ENCODE measurements at regions not wholly inside any gene's neighbourhood (a gene's known extent, or its start where the extent isn't known, plus 50 kb on each side); places are given as distances from the start of the nearest gene placed in this dataset.
A peak's percentile ranks its signal among the peaks of the same experiment; 100 is the strongest.

GRCh38 chr4:30402276-30402675, 317.9 kb upstream of the PCDH7 start:
- TF ChIP-seq, protein P1, sequence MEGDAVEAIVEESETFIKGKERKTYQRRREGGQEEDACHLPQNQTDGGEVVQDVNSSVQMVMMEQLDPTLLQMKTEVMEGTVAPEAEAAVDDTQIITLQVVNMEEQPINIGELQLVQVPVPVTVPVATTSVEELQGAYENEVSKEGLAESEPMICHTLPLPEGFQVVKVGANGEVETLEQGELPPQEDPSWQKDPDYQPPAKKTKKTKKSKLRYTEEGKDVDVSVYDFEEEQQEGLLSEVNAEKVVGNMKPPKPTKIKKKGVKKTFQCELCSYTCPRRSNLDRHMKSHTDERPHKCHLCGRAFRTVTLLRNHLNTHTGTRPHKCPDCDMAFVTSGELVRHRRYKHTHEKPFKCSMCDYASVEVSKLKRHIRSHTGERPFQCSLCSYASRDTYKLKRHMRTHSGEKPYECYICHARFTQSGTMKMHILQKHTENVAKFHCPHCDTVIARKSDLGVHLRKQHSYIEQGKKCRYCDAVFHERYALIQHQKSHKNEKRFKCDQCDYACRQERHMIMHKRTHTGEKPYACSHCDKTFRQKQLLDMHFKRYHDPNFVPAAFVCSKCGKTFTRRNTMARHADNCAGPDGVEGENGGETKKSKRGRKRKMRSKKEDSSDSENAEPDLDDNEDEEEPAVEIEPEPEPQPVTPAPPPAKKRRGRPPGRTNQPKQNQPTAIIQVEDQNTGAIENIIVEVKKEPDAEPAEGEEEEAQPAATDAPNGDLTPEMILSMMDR (IDR thresholded peaks at IDR 0.05; ENCODE audit: low read depth, low read length, missing control alignments): no peak
- no peak overlapping the region for H3K4me3 ChIP-seq (ENCODE audit: low read depth, low read length)
- DNase-seq (ENCODE audit: low read depth): no peak
- in situ Hi-C loops (cut with HindIII; ENCODE audit: low sequenced_read_pairs): no loop called here

- in situ Hi-C loops (cut with HindIII; ENCODE audit: low sequenced_read_pairs): no loop called here
- TF ChIP-seq, protein P1 (IDR thresholded peaks at IDR 0.05; ENCODE audit: low read depth, low read length, missing control alignments): no peak
- H3K4me3 ChIP-seq (ENCODE audit: low read depth, low read length): no peak overlapping the region
- DNase-seq (ENCODE audit: low read depth): no peak
Measured at GRCh38 chr4:30413915-30414314, 306.3 kb upstream of the PCDH7 start.

DNA sequence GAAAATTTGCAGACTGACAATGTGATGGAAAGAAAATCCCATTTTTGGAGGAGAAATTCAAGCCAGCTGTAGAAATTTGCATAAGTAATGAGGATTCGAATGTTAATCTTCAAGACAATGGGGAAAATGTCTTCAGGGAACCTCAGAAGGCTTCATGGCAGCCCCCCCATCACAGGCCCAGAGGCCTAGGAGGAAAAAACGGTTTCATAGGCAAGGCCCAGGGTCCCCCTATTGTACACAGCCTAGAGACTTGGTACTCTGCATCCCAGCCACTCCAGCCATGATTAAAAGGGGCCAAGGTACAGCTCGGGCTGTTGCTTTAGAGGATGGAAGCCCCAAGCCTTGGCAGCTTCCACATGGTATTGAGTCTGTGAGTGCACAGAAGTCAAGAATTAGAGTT, 303.6 kb upstream of the PCDH7 start:
- no peak for DNase-seq (ENCODE audit: low read depth)
- TF ChIP-seq, protein P1 (IDR thresholded peaks at IDR 0.05; ENCODE audit: low read depth, low read length, missing control alignments): no peak
- H3K4me3 ChIP-seq (ENCODE audit: low read depth, low read length): no peak overlapping the region
- in situ Hi-C loops (cut with HindIII; ENCODE audit: low sequenced_read_pairs): no loop called here

DNA sequence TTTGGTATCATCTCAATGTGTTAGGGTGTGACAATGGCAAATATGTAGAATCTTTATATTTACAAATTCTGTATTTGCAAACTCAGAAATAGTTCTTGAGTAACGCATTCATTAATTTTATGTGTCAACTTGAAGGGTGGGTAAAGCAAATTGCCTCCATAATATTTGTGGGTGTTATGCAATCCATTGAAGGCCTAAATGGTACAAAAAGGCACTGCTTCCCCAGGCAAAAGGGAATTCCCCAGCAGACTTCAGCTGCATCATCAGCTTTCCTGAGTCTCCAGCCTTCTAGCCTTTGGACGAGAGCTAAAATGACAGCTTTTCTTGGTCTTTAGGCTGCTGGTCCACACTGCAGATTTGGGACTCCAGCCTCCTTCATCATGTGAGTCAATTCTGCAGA, 292.2 kb upstream of the PCDH7 start:
- TF ChIP-seq, protein P1 (IDR thresholded peaks at IDR 0.05; ENCODE audit: low read depth, low read length, missing control alignments): no peak
- in situ Hi-C loops (cut with HindIII; ENCODE audit: low sequenced_read_pairs): no loop called here
- no peak for DNase-seq (ENCODE audit: low read depth)
- H3K4me3 ChIP-seq (ENCODE audit: low read depth, low read length): no peak overlapping the region

- TF ChIP-seq, protein P1 (IDR thresholded peaks at IDR 0.05; ENCODE audit: low read depth, low read length, missing control alignments): no peak
- in situ Hi-C loops (cut with HindIII; ENCODE audit: low sequenced_read_pairs): no loop called here
- H3K4me3 ChIP-seq (ENCODE audit: low read depth, low read length): no peak overlapping the region
- peak; percentile 78 for DNase-seq (ENCODE audit: low read depth)
Measured at GRCh38 chr4:30429813-30430761, 290.1 kb upstream of the PCDH7 start.

- DNase-seq (ENCODE audit: low read depth): no peak
- TF ChIP-seq, protein P1 (IDR thresholded peaks at IDR 0.05; ENCODE audit: low read depth, low read length, missing control alignments): no peak
- H3K4me3 ChIP-seq (ENCODE audit: low read depth, low read length): no peak overlapping the region
- in situ Hi-C loops (cut with HindIII; ENCODE audit: low sequenced_read_pairs): no loop called here
Measured at GRCh38 chr4:30434656-30435055, 285.5 kb upstream of the PCDH7 start.

Data from astrocyte of the cerebellum (primary cell).